ENCODE measurements at regions not wholly inside any gene's neighbourhood (a gene's known extent, or its start where the extent isn't known, plus 50 kb on each side); places are given as distances from the start of the nearest gene placed in this dataset.
"Not testable (repeated sequence)": the region's sequence is repeated elsewhere in the genome, so short reads cannot be mapped to it uniquely, and the experiment has no call there.

DNA sequence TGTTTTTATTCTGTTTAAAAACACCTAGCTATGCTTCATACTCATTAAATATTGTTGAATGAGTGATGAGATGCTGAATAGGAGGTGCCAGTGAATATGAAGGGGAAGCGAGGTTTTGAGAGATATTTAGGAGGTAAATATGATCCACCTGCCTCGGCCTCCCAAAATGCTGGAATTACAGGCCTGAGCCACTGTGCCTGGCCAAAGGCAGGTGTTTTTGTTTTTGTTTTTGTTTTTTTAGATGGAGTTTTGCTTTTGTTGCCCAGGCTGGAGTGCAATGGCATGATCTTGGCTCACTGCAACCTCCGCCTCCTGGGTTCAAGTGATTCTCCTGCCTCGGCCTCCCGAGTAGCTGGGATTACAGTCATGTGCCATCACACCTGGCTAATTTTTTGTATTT is 75.3 kb upstream of the VKORC1L1 start:
- not testable (repeated sequence) for TF ChIP-seq CTCF (IDR thresholded peaks at IDR 0.05); EZH2 (IDR thresholded peaks at IDR 0.05; ENCODE audit: borderline replicate concordance, insufficient read depth, low read depth, low read length, poor library complexity, severe bottlenecking)

Data from B cell (primary cell).